ENCODE measurements at regions not wholly inside any gene's neighbourhood (a gene's known extent, or its start where the extent isn't known, plus 50 kb on each side); places are given as distances from the start of the nearest gene placed in this dataset.

DNA sequence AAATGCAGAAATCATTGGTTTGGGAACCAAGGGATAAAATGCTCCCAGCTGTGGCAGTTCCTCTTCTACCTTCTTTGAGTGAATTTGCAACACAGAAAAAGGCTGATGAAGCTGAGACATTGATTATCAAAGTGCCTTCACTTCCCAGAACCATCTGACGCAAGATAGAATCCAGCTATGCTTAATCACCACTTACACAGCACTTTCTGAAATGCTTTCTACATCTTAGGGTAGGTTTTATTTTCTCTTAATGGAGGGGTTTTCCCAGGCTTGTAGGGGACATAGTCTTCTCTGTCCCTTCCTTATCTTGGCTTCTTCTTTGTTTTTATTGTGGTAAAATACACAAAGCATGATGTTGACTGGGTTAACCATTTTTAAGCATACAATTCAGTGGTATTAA is 332.6 kb upstream of the ZNF32 start:
- TF ChIP-seq CTCF (IDR thresholded peaks at IDR 0.05) (no peak), POLR2A (IDR thresholded peaks at IDR 0.05) (no peak)
- WGBS, 2 donors: 63 to 73% methylated on average over 1 of the region's 1 CpG

DNA sequence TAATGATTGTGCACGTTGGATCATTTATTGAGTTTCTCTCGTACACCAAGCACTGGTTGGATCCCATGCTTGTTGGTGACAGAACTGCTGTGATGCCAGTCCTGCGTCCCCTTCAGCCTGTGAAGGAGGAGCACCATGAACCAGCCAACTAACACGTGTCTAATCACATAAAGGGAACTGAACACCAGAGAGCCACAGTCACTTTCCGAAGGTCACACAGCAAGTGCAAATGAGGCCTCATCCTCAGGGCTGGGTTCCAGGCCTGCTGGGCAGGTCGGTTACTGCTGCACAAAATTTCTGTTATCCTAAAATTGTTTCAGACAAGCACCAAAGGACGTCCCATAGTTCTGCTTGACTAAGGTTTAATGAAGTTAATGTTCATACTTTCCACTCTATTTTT is 332.0 kb upstream of the ZNF32 start:
- H3K27ac ChIP-seq: no peak overlapping the region
- peaks cover 0 to 10% (median 0%) of the 10 kb centered on the region in 4 donors for H3K4me1 ChIP-seq
- no peak overlapping the region for H3K4me3 ChIP-seq
- H3K9me3 ChIP-seq: no peaks in the 10 kb centered on the region
- ATAC-seq (ENCODE audit: low FRiP score in 2 of 2): no peak
- TF ChIP-seq EP300 (IDR thresholded peaks at IDR 0.05) (no peak), CTCF (IDR thresholded peaks at IDR 0.05) (no peak), POLR2AphosphoS5 (IDR thresholded peaks at IDR 0.05) (no peak), POLR2A (IDR thresholded peaks at IDR 0.05) (no peak)
- H3K36me3 ChIP-seq: no peaks in the 10 kb centered on the region
- H3K27me3 ChIP-seq: no peaks in the 10 kb centered on the region
- DNase-seq: no peak
- 78 to 79% methylated on average over 5 to 7 of the region's 7 CpGs for WGBS, 2 donors

More for the DNA sequence above, 332.6 kb upstream of the ZNF32 start:
- no peaks in the 10 kb centered on the region for H3K36me3 ChIP-seq
- DNase-seq (no peak), ATAC-seq (ENCODE audit: low FRiP score in 2 of 2) (no peak)
- H3K4me1 ChIP-seq: peaks cover 0 to 10% (median 0%) of the 10 kb centered on the region in 4 donors
- no peak overlapping the region for H3K4me3 ChIP-seq
- H3K27ac ChIP-seq: no peak overlapping the region
- H3K9me3 ChIP-seq: no peaks in the 10 kb centered on the region
- no peaks in the 10 kb centered on the region for H3K27me3 ChIP-seq

- ATAC-seq (ENCODE audit: low FRiP score in 2 of 2) (no peak), DNase-seq (no peak)
- H3K36me3 ChIP-seq: no peaks in the 10 kb centered on the region
- no peak overlapping the region for H3K4me3 ChIP-seq
- H3K9me3 ChIP-seq: no peaks in the 10 kb centered on the region
- no peaks in the 10 kb centered on the region for H3K27me3 ChIP-seq
- peaks cover 0 to 10% (median 0%) of the 10 kb centered on the region in 4 donors for H3K4me1 ChIP-seq
- no peak overlapping the region for H3K27ac ChIP-seq
- 43 to 52% methylated on average over 7 to 8 of the region's 8 CpGs for WGBS, 2 donors
- TF ChIP-seq POLR2AphosphoS5 (IDR thresholded peaks at IDR 0.05) (no peak), EP300 (IDR thresholded peaks at IDR 0.05) (no peak)
Measured at GRCh38 chr10:43980313-43980712, 331.6 kb upstream of the ZNF32 start.

GRCh38 chr10:43979551-43979950 is 330.9 kb upstream of the ZNF32 start:
- ATAC-seq (ENCODE audit: low FRiP score in 2 of 2) (no peak), DNase-seq (no peak)

GRCh38 chr10:43978936-43979335 is 330.3 kb upstream of the ZNF32 start:
- no peak for ATAC-seq (ENCODE audit: low FRiP score in 2 of 2)
- Histone ChIP-seq H3K36me3 (no peaks in the 10 kb centered on the region), H3K27ac (no peak overlapping the region), H3K9me3 (no peaks in the 10 kb centered on the region), H3K27me3 (no peaks in the 10 kb centered on the region), H3K4me1 (peaks cover 0 to 10% (median 0%) of the 10 kb centered on the region in 4 donors), H3K4me3 (no peak overlapping the region)
- no peak for TF ChIP-seq EP300 (IDR thresholded peaks at IDR 0.05)
- TF ChIP-seq POLR2A (IDR thresholded peaks at IDR 0.05): no peak
- TF ChIP-seq CTCF (IDR thresholded peaks at IDR 0.05): no peak
- TF ChIP-seq POLR2AphosphoS5 (IDR thresholded peaks at IDR 0.05): no peak
- DNase-seq: no peak
- 93 to 96% methylated on average over 9 of the region's 9 CpGs for WGBS, 2 donors

More at GRCh38 chr10:43979551-43979950, 330.9 kb upstream of the ZNF32 start:
- TF ChIP-seq EP300 (IDR thresholded peaks at IDR 0.05): no peak
- TF ChIP-seq CTCF (IDR thresholded peaks at IDR 0.05): no peak
- TF ChIP-seq POLR2AphosphoS5 (IDR thresholded peaks at IDR 0.05): no peak
- TF ChIP-seq POLR2A (IDR thresholded peaks at IDR 0.05): no peak
- 67 to 70% methylated on average over 3 of the region's 3 CpGs for WGBS, 2 donors
- H3K36me3 ChIP-seq: no peaks in the 10 kb centered on the region
- H3K4me1 ChIP-seq: peaks cover 0 to 10% (median 0%) of the 10 kb centered on the region in 4 donors
- no peaks in the 10 kb centered on the region for H3K27me3 ChIP-seq
- H3K9me3 ChIP-seq: no peaks in the 10 kb centered on the region
- no peak overlapping the region for H3K4me3 ChIP-seq
- no peak overlapping the region for H3K27ac ChIP-seq
